ENCODE measurements at regions not wholly inside any gene's neighbourhood (a gene's known extent, or its start where the extent isn't known, plus 50 kb on each side); places are given as distances from the start of the nearest gene placed in this dataset.
A peak's percentile ranks its signal among the peaks of the same experiment; 100 is the strongest.

DNA sequence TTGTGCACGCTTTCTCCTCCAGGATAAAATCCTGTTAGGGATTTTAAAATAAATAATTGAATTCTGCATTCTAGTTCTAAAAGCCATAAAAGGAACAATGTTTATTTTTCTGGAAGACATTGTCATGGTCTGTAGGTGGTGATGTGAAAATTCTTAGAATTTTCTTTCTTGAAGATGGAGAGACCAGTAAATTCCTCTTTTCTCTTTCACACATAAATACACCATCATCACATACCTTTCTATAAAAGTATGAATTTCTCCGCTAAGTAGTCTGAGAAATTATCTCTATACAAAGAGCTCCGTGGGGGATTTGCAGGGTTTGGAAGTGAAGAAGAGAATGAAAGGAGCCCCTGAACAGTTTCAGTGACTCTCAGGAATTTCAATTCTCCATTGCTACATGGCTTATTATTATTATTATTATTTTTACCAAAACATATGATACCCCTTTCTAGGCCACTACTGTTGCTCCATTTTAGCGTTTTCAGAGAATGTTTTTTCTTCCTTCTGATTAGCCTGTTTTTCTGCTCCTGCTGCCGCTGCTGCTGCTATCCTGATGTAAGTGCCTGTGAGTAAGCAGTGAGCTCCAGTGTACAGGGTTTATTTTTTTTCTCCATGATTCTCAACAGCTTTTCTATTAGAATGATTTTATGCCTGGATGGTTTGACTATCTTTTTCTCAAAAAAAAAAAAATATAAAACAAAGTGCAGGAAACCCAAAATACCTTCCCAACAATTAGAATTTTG is 145.8 kb downstream of the SAMD5 start:
- H3K9me3 ChIP-seq (ENCODE audit: control insufficient read depth, insufficient read depth, low read length) = no peaks in the 10 kb centered on the region
- no peak overlapping the region; the same call in 1 of the 2 replicates for H3K56ac ChIP-seq (ENCODE audit: extremely low read depth, insufficient read depth, low read length)
- H4K91ac ChIP-seq (ENCODE audit: insufficient read depth, low read depth, low read length) = peak overlapping the region; percentile 78; the same call in 1 of the 2 replicates
- no peaks in the 10 kb centered on the region for H4K20me1 ChIP-seq (ENCODE audit: insufficient read depth, low read length)
- BruUV-seq (replicated peaks) = no TSS peak
- peak overlapping the region; percentile 71 for H3K4me2 ChIP-seq (ENCODE audit: low read depth, low read length)
- peak overlapping the region; percentile 79 for H2BK120ac ChIP-seq (ENCODE audit: low read depth, low read length)
- peak overlapping the region; percentile 66; the same call in 1 of the 2 replicates for H3K27ac ChIP-seq (ENCODE audit: insufficient read depth, low read length)
- no peak overlapping the region for H3K14ac ChIP-seq (replicated peaks; ENCODE audit: low read depth, low read length)
- H3K9me1 ChIP-seq (ENCODE audit: insufficient read depth, low read length) = 0 out of 2 replicates have a peak, but pooled peaks cover 3% of the 10 kb centered on the region
- ChIA-PET CTCF (no interaction called here), POLR2A (ENCODE audit: unreplicated experiment) (interaction anchor here (0.7 kb wide), 1 partner anchor 39 kb away, joined by 8 read pairs; no protein-coding TSS in a partner anchor)
- no peak overlapping the region for H3K23ac ChIP-seq (ENCODE audit: low read depth, low read length)
- H2BK15ac ChIP-seq (ENCODE audit: low read depth, low read length) = no peak overlapping the region
- H3K9ac ChIP-seq (ENCODE audit: low read depth, low read length) = peak overlapping the region; percentile 37; the same call in 1 of the 2 replicates
- no CpG with 5 or more reads among the region's 5 CpGs for WGBS, 2 experiments (ENCODE audit: extremely low coverage in 2 of 2, insufficient read length in 1 of 2)
- peak overlapping the region; percentile 89 for H2BK20ac ChIP-seq (ENCODE audit: low read depth, low read length)
- no peaks in the 10 kb centered on the region for H3K79me1 ChIP-seq (ENCODE audit: low read depth in 1 of 2, low read length in 2 of 2)
- peak overlapping the region; percentile 87 for H3K4ac ChIP-seq (ENCODE audit: low read depth, low read length)
- intact Hi-C loops (cut with micrococcal nuclease) (loop anchor here (1.0 to 5.0 kb wide), 2 partner anchors 143 to 1317 kb away; no protein-coding TSS in a partner anchor), dilution Hi-C loops (cut with HindIII; ENCODE audit: low sequenced_read_pairs, unreplicated experiment) (no loop called here), in situ Hi-C loops (cut with MboI; ENCODE audit: low sequenced_read_pairs) (no loop called here)
- DNase-seq = peak; percentile 61
- no peak overlapping the region for H2AFZ ChIP-seq (replicated peaks; ENCODE audit: low read length, poor library complexity)
- peak overlapping the region; percentile 63 for H2BK5ac ChIP-seq (ENCODE audit: low read depth, low read length, poor library complexity, severe bottlenecking)
- no peaks in the 10 kb centered on the region for H3K36me3 ChIP-seq (ENCODE audit: control insufficient read depth, insufficient read depth, low read length)
- no peak overlapping the region for H2AK5ac ChIP-seq (ENCODE audit: low read depth, low read length)
- no peak overlapping the region for H3K4me3 ChIP-seq (ENCODE audit: insufficient read depth, low read depth, low read length)
- peaks cover 12% of the 10 kb centered on the region for H3K4me1 ChIP-seq (ENCODE audit: control insufficient read depth, insufficient read depth, low read length)
- H4K8ac ChIP-seq (ENCODE audit: low read depth in 2 of 2, low read length in 2 of 2) = peak overlapping the region in 1 of 2 experiments; percentile 78; a peak in 2 of 4 replicates
- H4K5ac ChIP-seq (ENCODE audit: low read depth, low read length) = peak overlapping the region; percentile 83; the same call in 1 of the 2 replicates
- peak; percentile 72 for ATAC-seq (ENCODE audit: low read depth)
- peak overlapping the region; percentile 78; the same call in 1 of the 2 replicates for H3K18ac ChIP-seq (ENCODE audit: low read depth, low read length)
- no peak overlapping the region for H2AK9ac ChIP-seq (replicated peaks; ENCODE audit: low read depth, low read length, poor library complexity)
- no peaks in the 10 kb centered on the region for H3K27me3 ChIP-seq (ENCODE audit: control insufficient read depth, insufficient read depth, low read length)
- TF ChIP-seq SMC3 (IDR thresholded peaks at IDR 0.05; ENCODE audit: low read depth, low read length) (no peak), RAD21 (IDR thresholded peaks at IDR 0.05; ENCODE audit: low read length) (no peak), CHD1 (IDR thresholded peaks at IDR 0.05; ENCODE audit: low read depth, low read length) (no peak), MAFK (IDR thresholded peaks at IDR 0.05; ENCODE audit: low read depth, low read length) (no peak), RFX5 (IDR thresholded peaks at IDR 0.05; ENCODE audit: low read depth, low read length) (no peak), ELK1 (IDR thresholded peaks at IDR 0.05; ENCODE audit: borderline replicate concordance, low read depth, low read length) (no peak), RCOR1 (IDR thresholded peaks at IDR 0.05; ENCODE audit: insufficient replicate concordance, low read length) (no peak), FOS (IDR thresholded peaks at IDR 0.05; ENCODE audit: low read depth, low read length) (no peak), CEBPB (IDR thresholded peaks at IDR 0.05; ENCODE audit: low read depth, low read length) (no peak), MAZ (IDR thresholded peaks at IDR 0.05; ENCODE audit: borderline replicate concordance, low read depth, low read length) (no peak), NFE2L2 (IDR thresholded peaks at IDR 0.05; ENCODE audit: low read depth, low read length) (no peak), POLR2A (IDR thresholded peaks at IDR 0.05; ENCODE audit: low read depth, low read length) (no peak), MXI1 (IDR thresholded peaks at IDR 0.05; ENCODE audit: borderline replicate concordance, low read depth, low read length) (no peak)
- TF ChIP-seq, protein P1, sequence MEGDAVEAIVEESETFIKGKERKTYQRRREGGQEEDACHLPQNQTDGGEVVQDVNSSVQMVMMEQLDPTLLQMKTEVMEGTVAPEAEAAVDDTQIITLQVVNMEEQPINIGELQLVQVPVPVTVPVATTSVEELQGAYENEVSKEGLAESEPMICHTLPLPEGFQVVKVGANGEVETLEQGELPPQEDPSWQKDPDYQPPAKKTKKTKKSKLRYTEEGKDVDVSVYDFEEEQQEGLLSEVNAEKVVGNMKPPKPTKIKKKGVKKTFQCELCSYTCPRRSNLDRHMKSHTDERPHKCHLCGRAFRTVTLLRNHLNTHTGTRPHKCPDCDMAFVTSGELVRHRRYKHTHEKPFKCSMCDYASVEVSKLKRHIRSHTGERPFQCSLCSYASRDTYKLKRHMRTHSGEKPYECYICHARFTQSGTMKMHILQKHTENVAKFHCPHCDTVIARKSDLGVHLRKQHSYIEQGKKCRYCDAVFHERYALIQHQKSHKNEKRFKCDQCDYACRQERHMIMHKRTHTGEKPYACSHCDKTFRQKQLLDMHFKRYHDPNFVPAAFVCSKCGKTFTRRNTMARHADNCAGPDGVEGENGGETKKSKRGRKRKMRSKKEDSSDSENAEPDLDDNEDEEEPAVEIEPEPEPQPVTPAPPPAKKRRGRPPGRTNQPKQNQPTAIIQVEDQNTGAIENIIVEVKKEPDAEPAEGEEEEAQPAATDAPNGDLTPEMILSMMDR (conservative IDR thresholded peaks at IDR 0.05; ENCODE audit: low read depth, low read length) = no peak
- TF ChIP-seq, protein P2, sequence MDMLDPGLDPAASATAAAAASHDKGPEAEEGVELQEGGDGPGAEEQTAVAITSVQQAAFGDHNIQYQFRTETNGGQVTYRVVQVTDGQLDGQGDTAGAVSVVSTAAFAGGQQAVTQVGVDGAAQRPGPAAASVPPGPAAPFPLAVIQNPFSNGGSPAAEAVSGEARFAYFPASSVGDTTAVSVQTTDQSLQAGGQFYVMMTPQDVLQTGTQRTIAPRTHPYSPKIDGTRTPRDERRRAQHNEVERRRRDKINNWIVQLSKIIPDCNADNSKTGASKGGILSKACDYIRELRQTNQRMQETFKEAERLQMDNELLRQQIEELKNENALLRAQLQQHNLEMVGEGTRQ (IDR thresholded peaks at IDR 0.05; ENCODE audit: low read depth, low read length) = no peak

Data from IMR-90 (cell line).